ENCODE measurements at regions not wholly inside any gene's neighbourhood (a gene's known extent, or its start where the extent isn't known, plus 50 kb on each side); places are given as distances from the start of the nearest gene placed in this dataset.
A peak's percentile ranks its signal among the peaks of the same experiment; 100 is the strongest.

DNA sequence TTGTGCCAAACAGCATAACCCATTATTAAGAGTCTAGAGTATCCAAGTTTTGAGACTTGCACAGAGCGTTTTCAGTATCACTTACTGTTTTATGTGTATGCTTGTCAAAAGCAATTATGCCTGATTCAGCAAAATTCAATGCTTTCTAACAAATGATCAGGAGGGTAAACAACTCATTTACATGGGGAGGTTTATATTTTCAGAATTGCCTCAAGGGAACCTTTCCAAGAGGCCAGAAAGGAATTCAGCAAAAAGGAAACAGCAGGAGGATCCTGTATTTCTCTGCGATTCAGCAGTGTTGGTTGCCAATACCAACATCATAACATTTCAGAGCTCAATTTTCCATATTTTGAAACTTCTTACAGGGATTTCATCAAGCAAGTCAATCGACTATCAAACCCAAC lies 69.3 kb upstream of the DAB2 start:
- no peak for DNase-seq

DNA sequence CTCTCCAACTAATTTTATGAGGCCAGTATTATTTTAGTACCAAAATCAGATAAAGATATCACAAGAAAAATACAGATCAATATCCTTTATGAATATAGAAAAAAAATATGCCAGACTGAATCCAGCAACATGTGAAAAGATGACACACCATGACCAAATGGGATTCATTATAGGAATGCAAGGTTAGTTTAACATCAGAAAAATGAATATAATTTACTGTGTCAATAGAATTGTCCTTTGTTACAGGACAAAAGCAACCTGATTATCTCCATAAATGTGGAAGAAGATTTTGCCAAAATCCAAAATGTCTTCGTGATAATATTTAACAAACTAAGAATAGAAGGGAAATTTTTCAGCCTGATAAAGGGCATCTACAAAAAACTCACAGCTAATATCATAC lies 66.4 kb upstream of the DAB2 start:
- no peak for DNase-seq

DNA sequence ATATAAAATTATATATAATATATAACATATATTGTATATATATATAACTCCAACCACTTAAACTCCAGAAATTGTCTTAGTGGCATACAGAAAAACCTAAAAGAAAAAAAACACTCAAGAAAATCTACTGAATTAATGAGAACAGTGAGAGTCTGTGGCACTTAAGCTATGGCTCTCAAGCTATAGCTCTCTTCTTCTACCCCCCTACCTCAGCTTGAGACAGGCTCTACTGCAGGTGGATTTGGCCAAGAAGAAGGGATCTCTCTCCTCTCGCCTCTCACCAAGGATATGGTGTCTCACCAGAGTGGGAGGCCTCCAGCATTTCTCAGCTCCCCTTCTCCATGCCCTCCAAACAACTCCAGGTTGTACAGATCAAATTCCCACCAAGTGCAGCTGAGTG lies 64.5 kb upstream of the DAB2 start:
- DNase-seq = no peak

DNA sequence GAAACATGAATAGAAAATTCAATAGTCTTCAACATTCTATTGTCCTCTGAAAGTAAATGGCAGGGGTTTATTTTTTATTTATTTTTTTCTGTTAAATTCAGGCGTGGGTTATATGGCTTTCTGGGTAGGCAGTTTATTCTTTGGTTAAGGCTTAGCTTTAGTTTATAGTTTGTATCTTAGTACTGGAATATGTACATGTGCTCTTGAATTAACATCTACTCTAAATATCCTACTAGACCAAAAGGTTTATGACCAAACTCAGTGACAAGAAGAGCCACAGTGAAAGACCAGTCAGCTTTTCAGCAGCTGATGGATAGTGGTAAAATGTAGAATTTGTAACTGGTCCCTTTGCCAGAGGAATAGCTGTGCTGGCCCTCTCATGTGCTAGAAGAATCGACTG lies 62.0 kb upstream of the DAB2 start:
- no peak for DNase-seq

DNA sequence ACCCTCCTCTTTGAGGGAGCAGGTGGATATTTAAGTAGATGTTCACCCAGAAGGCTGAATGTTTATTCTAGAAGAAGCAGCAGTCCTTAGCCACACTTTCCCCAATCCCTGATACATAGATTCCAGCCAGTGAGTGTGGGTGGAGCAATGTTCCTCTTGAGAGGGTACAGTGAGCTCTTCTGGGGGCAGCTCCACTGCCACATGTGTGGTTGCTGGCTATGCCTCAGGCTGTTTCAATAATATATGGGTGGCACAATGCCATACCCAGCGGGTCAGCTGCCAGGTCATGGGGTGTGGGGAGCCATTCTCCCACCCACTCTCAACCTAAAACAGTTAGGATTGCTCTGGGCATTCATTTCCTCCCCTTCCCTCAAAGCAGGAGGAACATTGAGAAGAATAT lies 61.6 kb upstream of the DAB2 start:
- no peak for DNase-seq

DNA sequence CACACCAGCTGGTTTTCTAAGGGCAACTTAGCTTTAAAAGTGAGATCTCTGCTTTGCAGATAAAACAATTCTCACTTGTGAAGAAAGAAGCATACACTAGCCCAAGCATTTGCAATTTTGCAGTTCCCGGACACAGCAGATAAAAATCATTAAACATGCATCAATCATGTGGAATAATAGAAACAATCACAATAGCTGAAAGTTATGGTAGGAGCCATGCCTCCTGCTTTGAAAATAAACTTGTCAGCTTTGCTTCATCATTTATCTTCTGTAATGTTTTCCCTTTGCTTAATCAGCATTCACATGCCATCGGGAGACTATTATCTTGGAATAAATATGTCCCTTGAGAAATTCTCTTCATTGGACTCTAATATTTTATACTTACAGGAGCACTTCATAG lies 60.3 kb upstream of the DAB2 start:
- DNase-seq = no peak

DNA sequence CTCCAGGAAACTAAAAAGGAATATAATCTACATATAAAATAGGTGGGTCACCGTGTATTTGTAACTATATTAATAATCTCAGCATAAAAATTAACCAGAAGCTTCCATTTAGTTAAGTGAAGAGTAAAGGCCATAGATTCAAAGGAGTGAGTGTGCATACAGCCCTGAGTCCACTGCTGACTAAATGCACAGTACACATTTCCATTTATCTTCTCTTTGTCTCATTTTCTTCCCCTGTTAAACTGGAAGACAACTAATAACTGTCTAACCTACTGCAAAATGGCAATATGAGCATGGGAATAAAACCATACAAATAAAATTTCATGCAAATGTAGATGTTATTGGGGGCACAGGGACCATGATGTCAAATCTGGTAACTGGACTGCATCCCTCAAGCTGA lies 59.9 kb upstream of the DAB2 start:
- DNase-seq = no peak

DNA sequence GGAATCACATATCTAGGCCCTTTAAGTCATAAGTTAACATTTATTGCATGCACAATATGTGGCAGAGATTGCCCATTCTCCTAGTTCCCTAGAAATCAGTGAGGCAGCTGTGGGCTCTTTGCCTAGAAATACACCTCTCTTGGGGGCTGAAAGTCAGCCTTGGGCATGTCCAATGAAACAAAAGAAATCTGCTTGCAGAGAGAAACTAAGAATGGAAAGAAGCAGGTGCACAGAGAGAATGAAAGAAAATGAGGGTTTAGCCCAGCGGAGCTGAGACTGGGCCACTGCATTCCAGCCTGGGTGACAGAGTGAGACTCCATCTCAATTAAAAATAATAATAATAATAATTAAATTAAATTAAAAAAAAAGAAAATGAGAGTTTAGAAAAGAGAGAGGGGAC lies 57.3 kb upstream of the DAB2 start:
- DNase-seq = no peak

DNA sequence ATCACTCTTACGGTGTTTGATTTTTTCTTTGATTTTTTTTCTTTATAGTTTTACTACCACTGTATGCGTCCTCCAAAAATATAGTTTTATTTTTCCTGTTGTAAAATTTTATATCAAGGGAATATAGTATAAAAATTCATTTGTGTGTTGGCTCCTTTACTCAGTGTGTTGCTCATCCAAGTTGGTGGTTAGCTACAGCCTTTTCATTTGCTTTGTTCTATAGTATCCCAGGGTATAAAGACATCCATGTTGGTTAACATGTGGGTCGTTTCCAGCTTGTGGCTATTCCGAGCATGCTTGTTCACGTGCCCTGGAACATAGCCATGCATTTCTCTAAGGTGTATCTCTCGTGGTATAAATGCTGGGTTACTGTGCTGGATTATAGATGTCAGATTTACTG lies 54.8 kb upstream of the DAB2 start:
- no peak for DNase-seq

DNA sequence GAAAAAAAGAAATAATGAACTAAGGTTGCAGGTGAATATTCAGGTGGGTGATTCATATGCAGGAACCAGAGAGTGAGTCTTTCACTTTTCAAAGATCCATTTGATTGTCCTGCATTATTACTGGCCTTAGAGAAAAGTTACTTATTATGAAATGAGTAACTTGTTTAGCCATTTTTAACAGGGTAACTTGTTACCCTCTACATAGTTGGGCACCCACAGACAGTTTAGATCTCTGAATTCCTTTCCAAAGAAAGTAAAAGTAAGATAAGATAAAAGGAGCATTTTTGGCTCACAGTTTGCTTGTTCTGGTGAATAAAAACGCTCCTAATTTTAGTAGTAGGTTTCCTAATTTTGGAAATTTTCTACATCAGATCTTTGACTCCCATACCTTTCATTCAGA lies 54.1 kb upstream of the DAB2 start:
- no peak for DNase-seq

DNA sequence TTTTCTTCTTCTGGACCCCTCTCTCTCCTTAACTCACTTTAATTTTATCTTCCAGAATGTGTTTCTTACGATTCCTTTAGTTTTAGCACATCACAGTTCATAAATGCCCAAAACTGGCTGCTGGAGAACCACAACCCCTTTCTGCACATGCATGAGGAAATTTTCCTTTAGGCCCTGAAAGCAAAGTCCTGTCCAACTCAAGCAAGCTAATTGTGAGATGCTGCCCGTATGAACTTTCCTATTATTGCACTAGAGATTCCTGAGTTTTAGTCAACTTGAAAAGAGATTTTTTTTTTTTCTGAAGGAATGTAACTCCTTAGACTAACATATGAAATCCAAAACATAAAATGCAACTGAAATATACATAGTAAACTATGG lies 52.1 kb upstream of the DAB2 start:
- peak; percentile 35 for DNase-seq

DNA sequence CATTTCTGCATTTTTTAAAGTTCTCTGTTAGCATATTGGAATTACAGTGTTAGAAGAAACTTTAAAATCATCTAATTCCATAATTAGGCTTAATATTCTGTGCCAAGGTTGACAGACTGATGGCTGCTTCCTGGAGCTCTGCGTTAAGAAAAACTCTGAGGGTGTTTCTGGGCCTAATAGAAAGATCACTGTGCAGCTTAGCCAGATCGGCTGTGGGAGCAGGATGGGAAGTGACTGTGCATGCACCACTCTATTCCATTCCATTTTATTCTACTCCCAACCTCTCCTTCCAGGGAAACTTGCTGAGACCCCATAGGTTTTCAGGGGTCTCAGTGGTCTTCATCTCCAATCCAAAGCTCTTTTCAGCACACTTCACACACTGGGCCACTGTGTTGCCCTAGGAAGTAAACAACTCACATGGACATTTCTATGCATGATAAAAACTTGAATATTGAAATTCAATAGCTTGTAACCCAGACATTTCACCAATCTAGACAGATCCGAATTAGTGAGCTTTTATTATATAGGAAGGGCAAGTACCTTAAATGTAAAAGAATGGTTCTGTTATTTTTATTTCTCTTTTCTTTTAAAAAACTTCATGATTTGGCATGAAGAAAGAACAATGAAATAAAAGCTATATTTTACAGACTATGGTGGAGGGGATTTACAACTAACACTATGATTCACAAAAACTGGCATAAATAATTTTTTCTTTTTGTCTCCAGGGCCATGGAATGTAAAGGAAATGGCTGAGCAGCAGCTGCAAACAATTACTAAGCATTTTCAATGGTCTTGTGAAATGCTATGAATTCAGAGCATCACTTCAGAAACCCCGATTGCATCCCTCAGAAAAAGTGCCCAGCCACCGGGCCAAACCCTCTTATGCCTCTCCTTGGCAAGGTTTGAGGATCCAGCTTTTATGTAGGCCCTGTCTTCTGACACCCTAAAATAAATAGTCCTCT lies 51.4 kb upstream of the DAB2 start:
- DNase-seq = peak; percentile 45

DNA sequence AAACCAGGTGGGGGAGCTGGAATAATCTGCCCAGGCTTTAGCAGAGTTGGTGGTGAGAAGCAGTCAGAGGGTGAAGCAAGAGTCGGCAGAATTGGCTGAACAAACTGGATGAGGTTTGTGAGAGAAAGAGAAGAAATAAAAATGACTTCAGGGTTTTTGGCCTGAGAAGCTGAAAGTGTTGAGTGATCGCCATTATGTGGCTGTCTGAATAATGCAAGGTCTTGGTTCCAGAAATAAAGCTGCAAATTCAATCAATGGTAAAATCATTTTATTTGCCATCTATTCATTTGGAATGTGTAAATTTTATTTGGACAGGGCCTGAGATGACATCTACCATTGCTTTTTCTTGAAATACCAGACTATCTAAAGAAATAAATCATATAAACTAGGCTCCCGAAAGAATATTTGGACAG lies 50.4 kb upstream of the DAB2 start:
- DNase-seq = no peak

Measured in left hindlimb (tissue), 1 donor.